ENCODE measurements at regions not wholly inside any gene's neighbourhood (a gene's known extent, or its start where the extent isn't known, plus 50 kb on each side); places are given as distances from the start of the nearest gene placed in this dataset.
A peak's percentile ranks its signal among the peaks of the same experiment; 100 is the strongest.

- no peaks in the 10 kb centered on the region for H3K36me3 ChIP-seq (ENCODE audit: low read length)
- H3K27ac ChIP-seq (ENCODE audit: low read depth, low read length): peak overlapping the region; percentile 1; the same call in 1 of the 2 replicates
- H2AFZ ChIP-seq (ENCODE audit: low read depth, low read length, severe bottlenecking): peak overlapping the region; percentile 43
- no peaks in the 10 kb centered on the region for H3K9me2 ChIP-seq (replicated peaks; ENCODE audit: insufficient read depth, low read length)
- no peak overlapping the region for H3K4me3 ChIP-seq (ENCODE audit: insufficient read depth, low read length, poor library complexity, severe bottlenecking)
- no peak for TF ChIP-seq EZH2phosphoT487 (conservative IDR thresholded peaks at IDR 0.05; ENCODE audit: low read length)
- TF ChIP-seq, protein P1, sequence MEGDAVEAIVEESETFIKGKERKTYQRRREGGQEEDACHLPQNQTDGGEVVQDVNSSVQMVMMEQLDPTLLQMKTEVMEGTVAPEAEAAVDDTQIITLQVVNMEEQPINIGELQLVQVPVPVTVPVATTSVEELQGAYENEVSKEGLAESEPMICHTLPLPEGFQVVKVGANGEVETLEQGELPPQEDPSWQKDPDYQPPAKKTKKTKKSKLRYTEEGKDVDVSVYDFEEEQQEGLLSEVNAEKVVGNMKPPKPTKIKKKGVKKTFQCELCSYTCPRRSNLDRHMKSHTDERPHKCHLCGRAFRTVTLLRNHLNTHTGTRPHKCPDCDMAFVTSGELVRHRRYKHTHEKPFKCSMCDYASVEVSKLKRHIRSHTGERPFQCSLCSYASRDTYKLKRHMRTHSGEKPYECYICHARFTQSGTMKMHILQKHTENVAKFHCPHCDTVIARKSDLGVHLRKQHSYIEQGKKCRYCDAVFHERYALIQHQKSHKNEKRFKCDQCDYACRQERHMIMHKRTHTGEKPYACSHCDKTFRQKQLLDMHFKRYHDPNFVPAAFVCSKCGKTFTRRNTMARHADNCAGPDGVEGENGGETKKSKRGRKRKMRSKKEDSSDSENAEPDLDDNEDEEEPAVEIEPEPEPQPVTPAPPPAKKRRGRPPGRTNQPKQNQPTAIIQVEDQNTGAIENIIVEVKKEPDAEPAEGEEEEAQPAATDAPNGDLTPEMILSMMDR (IDR thresholded peaks at IDR 0.05; ENCODE audit: insufficient read depth, low read length, poor library complexity, severe bottlenecking): no peak
- no peaks in the 10 kb centered on the region for H3K79me2 ChIP-seq (ENCODE audit: insufficient read depth, low read length)
- H3F3A ChIP-seq (ENCODE audit: insufficient read depth): peaks cover 45% of the 10 kb centered on the region
- H3K4me2 ChIP-seq (ENCODE audit: low read depth, low read length, poor library complexity, severe bottlenecking): no peak overlapping the region
- no peaks in the 10 kb centered on the region for H4K20me1 ChIP-seq (ENCODE audit: low read depth, low read length)
- no peak overlapping the region for H3K9ac ChIP-seq (ENCODE audit: low read length)
- no peaks in the 10 kb centered on the region for H3K27me3 ChIP-seq (ENCODE audit: low read length)
- no peaks in the 10 kb centered on the region for H3K9me3 ChIP-seq (ENCODE audit: insufficient read depth, low read length)
Measured at GRCh38 chr15:92833493-92834271, 66.4 kb upstream of the CHD2 start.

- Histone ChIP-seq H3K36me3 (ENCODE audit: low read length) (no peaks in the 10 kb centered on the region), H3K4me3 (ENCODE audit: insufficient read depth, low read length, poor library complexity, severe bottlenecking) (no peak overlapping the region), H3K27me3 (ENCODE audit: low read length) (no peaks in the 10 kb centered on the region), H3K9me3 (ENCODE audit: insufficient read depth, low read length) (no peaks in the 10 kb centered on the region), H3K4me2 (ENCODE audit: low read depth, low read length, poor library complexity, severe bottlenecking) (peak overlapping the region; percentile 49), H3K9me2 (replicated peaks; ENCODE audit: insufficient read depth, low read length) (no peaks in the 10 kb centered on the region), H3K9ac (ENCODE audit: low read length) (peak overlapping the region; percentile 40; the same call in 1 of the 2 replicates), H3F3A (ENCODE audit: insufficient read depth) (no peaks in the 10 kb centered on the region), H3K27ac (ENCODE audit: low read depth, low read length) (peak overlapping the region; percentile 56), H2AFZ (ENCODE audit: low read depth, low read length, severe bottlenecking) (peak overlapping the region; percentile 89), H3K79me2 (ENCODE audit: insufficient read depth, low read length) (no peaks in the 10 kb centered on the region), H4K20me1 (ENCODE audit: low read depth, low read length) (no peaks in the 10 kb centered on the region)
- TF ChIP-seq, protein P1 (IDR thresholded peaks at IDR 0.05; ENCODE audit: insufficient read depth, low read length, poor library complexity, severe bottlenecking): no peak
- no peak for TF ChIP-seq EZH2phosphoT487 (conservative IDR thresholded peaks at IDR 0.05; ENCODE audit: low read length)
Measured at GRCh38 chr15:92839696-92840095, 60.4 kb upstream of the CHD2 start.

DNA sequence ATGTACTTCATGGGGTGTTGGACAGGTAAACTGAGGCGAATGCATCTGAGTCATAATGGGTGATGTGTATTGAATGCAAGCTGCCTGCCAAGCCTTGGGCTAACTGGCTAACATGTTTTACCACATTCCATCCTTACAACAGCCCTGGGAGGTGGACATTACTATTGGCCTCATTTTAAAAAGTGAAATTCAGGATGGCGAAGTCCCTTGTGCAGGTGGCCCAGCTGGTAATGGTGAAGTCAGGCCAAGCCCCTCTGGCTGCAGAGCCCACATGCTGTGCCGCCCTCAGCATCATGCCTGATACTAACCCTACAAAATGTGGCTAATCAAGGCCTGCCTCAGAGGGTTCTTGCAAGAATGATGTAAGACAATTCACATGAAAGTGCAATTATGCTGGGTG is 60.0 kb upstream of the CHD2 start:
- Histone ChIP-seq H3K36me3 (ENCODE audit: low read length) (no peaks in the 10 kb centered on the region), H3K9me2 (replicated peaks; ENCODE audit: insufficient read depth, low read length) (no peaks in the 10 kb centered on the region), H3K27me3 (ENCODE audit: low read length) (no peaks in the 10 kb centered on the region), H3K4me3 (ENCODE audit: insufficient read depth, low read length, poor library complexity, severe bottlenecking) (no peak overlapping the region), H3K27ac (ENCODE audit: low read depth, low read length) (peak overlapping the region; percentile 56), H4K20me1 (ENCODE audit: low read depth, low read length) (no peaks in the 10 kb centered on the region), H3K4me2 (ENCODE audit: low read depth, low read length, poor library complexity, severe bottlenecking) (peak overlapping the region; percentile 49), H3K9ac (ENCODE audit: low read length) (peak overlapping the region; percentile 40; the same call in 1 of the 2 replicates), H3F3A (ENCODE audit: insufficient read depth) (peaks cover 3% of the 10 kb centered on the region; the same call in 1 of the 2 replicates), H3K9me3 (ENCODE audit: insufficient read depth, low read length) (no peaks in the 10 kb centered on the region), H3K79me2 (ENCODE audit: insufficient read depth, low read length) (no peaks in the 10 kb centered on the region), H2AFZ (ENCODE audit: low read depth, low read length, severe bottlenecking) (peak overlapping the region; percentile 89)
- TF ChIP-seq EZH2phosphoT487 (conservative IDR thresholded peaks at IDR 0.05; ENCODE audit: low read length): no peak
- TF ChIP-seq, protein P1 (IDR thresholded peaks at IDR 0.05; ENCODE audit: insufficient read depth, low read length, poor library complexity, severe bottlenecking): no peak

Data from SU-DHL-6 (cell line).